ENCODE measurements at regions not wholly inside any gene's neighbourhood (a gene's known extent, or its start where the extent isn't known, plus 50 kb on each side); places are given as distances from the start of the nearest gene placed in this dataset.

DNA sequence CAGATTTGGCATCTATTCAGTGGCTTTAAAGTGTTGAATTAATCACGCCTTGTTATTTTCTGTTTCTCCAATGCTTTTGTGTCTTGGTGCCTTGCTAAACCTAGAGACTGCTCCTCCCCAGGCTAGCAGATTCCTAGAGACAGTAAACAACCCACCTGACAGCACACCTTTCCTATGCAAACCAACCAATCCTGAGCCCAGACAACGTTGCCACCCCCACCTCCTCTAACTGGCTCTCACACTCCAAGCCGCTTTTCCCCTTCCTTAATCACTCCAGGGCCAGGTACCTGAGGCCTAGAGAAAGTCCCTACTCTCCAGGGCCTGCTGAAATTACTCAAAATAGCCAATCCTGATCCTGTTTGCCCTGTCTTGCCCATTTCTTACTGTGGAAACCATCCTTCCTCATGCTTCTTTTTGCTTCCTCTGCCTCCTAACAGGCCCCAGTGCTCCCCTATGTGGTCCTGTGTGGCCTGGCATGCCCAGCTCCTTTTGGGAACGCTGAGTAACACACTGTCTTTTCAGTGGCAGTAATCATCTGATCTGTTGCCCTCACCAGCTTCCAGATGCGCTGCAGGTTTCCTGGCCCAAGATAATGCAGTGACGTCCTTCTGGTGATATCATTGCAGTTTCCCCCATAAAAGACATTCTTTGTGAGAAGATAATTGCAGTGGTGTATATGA lies 53.4 kb downstream of the GAS1 start:
- Histone ChIP-seq H3K9me3 (ENCODE audit: control insufficient read depth, low read length) (no peaks in the 10 kb centered on the region), H3K4me3 (ENCODE audit: insufficient read depth, low read depth, low read length) (no peak overlapping the region), H3K36me3 (ENCODE audit: control insufficient read depth, insufficient read depth, low read length) (no peaks in the 10 kb centered on the region), H3K4me1 (ENCODE audit: control insufficient read depth, insufficient read depth, low read length) (no peaks in the 10 kb centered on the region), H3K27me3 (ENCODE audit: control insufficient read depth, insufficient read depth, low read length, poor library complexity, severe bottlenecking) (no peaks in the 10 kb centered on the region), H3K27ac (ENCODE audit: insufficient read depth, low read depth, low read length, poor library complexity, severe bottlenecking) (no peak overlapping the region)
- WGBS, 2 experiments = 74 to 75% methylated on average over 6 of the region's 6 CpGs

DNA sequence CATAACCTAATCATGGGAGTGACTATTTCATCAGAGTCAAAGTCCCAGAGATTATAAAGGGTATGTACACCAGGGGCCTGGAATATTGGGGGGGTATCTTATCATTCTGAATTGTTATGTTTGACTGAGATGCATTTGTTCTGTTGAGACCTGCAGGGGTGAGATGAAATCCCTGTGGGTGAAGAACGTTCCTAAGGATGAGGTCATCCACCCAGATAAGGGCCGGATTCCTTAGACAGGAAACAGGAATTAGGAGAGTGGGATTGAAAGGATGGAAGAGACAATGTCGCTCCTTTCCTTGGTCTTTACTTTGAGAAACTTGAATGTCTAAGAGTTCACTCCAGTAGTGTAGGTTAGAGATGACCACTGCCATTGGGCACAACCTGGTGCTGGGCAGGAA lies 54.7 kb downstream of the GAS1 start:
- Histone ChIP-seq H3K4me3 (ENCODE audit: insufficient read depth, low read depth, low read length) (no peak overlapping the region), H3K4me1 (ENCODE audit: control insufficient read depth, insufficient read depth, low read length) (no peaks in the 10 kb centered on the region), H3K27me3 (ENCODE audit: control insufficient read depth, insufficient read depth, low read length, poor library complexity, severe bottlenecking) (no peaks in the 10 kb centered on the region), H3K27ac (ENCODE audit: insufficient read depth, low read depth, low read length, poor library complexity, severe bottlenecking) (no peak overlapping the region), H3K9me3 (ENCODE audit: control insufficient read depth, low read length) (no peaks in the 10 kb centered on the region), H3K36me3 (ENCODE audit: control insufficient read depth, insufficient read depth, low read length) (no peaks in the 10 kb centered on the region)
- 88 to 91% methylated on average over 3 of the region's 3 CpGs for WGBS, 2 experiments

DNA sequence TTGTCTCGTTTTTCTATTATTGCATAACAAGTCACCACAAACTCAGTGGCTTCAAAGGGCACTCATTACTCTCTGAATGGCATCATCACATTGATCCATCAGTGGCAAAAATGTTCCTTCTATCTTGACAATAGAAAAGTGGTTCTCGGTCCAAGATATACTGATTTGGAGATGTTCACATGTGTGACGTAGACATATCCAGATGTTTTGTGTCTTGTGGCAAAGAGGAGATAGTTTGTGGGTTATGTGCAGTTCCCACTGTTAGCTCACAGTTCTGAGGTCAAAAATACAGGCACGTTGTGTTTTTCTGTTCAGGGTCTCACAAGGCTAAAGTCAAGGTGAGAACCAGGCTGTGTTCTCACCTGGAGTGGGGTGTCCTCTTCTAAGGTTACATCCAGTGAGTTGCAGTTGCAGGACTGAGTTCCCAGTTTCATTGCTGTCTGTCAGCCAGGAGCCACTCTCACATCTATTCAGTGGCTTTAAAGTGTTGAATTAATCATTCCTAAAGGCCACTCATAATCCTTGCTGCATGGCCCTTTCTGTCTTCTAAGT lies 55.3 kb downstream of the GAS1 start:
- Histone ChIP-seq H3K4me1 (ENCODE audit: control insufficient read depth, insufficient read depth, low read length) (no peaks in the 10 kb centered on the region), H3K9me3 (ENCODE audit: control insufficient read depth, low read length) (no peaks in the 10 kb centered on the region), H3K4me3 (ENCODE audit: insufficient read depth, low read depth, low read length) (no peak overlapping the region), H3K27ac (ENCODE audit: insufficient read depth, low read depth, low read length, poor library complexity, severe bottlenecking) (no peak overlapping the region), H3K36me3 (ENCODE audit: control insufficient read depth, insufficient read depth, low read length) (no peaks in the 10 kb centered on the region), H3K27me3 (ENCODE audit: control insufficient read depth, insufficient read depth, low read length, poor library complexity, severe bottlenecking) (no peaks in the 10 kb centered on the region)
- 93 to 95% methylated on average over 4 of the region's 4 CpGs for WGBS, 2 experiments

GRCh38 chr9:86891091-86891490 lies 56.2 kb downstream of the GAS1 start:
- H3K36me3 ChIP-seq (ENCODE audit: control insufficient read depth, insufficient read depth, low read length) = no peaks in the 10 kb centered on the region
- no peak overlapping the region for H3K27ac ChIP-seq (ENCODE audit: insufficient read depth, low read depth, low read length, poor library complexity, severe bottlenecking)
- 87 to 93% methylated on average over 3 of the region's 3 CpGs for WGBS, 2 experiments
- no peaks in the 10 kb centered on the region for H3K4me1 ChIP-seq (ENCODE audit: control insufficient read depth, insufficient read depth, low read length)
- no peaks in the 10 kb centered on the region for H3K9me3 ChIP-seq (ENCODE audit: control insufficient read depth, low read length)
- no peaks in the 10 kb centered on the region for H3K27me3 ChIP-seq (ENCODE audit: control insufficient read depth, insufficient read depth, low read length, poor library complexity, severe bottlenecking)
- no peak overlapping the region for H3K4me3 ChIP-seq (ENCODE audit: insufficient read depth, low read depth, low read length)

- no peak overlapping the region for H3K27ac ChIP-seq (ENCODE audit: insufficient read depth, low read depth, low read length, poor library complexity, severe bottlenecking)
- no peaks in the 10 kb centered on the region for H3K9me3 ChIP-seq (ENCODE audit: control insufficient read depth, low read length)
- H3K36me3 ChIP-seq (ENCODE audit: control insufficient read depth, insufficient read depth, low read length) = no peaks in the 10 kb centered on the region
- no peaks in the 10 kb centered on the region for H3K4me1 ChIP-seq (ENCODE audit: control insufficient read depth, insufficient read depth, low read length)
- no peak overlapping the region for H3K4me3 ChIP-seq (ENCODE audit: insufficient read depth, low read depth, low read length)
- WGBS, 2 experiments = 22 to 28% methylated on average over 5 of the region's 5 CpGs
- H3K27me3 ChIP-seq (ENCODE audit: control insufficient read depth, insufficient read depth, low read length, poor library complexity, severe bottlenecking) = no peaks in the 10 kb centered on the region
These were observed 62.1 kb downstream of the GAS1 start for GRCh38 chr9:86885232-86885631.

DNA sequence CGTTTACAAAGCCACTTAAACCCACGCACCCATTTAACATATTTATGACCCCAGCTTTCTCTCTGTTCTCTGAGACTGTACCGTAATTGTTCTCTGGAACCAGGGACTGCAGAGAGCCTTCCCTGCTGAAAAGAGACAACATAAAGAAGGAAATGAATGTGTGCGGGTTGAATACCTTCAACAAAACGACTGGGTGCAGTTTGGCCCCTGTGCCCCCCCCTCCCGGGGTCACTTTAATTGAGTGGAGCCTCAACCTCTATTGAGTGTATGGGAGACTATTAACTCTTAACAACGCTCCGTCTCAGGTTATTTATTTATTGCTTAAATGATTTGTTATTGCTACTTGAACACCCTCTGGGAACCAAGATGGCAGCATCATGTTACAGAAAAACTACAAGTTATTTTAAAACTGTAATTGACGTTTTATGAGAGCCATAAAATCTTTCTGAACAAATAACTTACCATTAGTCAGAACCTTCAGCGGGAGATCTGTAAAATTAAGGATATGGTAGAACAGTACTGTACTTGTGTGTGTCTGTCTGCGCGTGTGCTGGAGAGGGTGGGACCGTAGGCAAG lies 70.6 kb downstream of the GAS1 start:
- no peak overlapping the region for H3K27ac ChIP-seq (ENCODE audit: insufficient read depth, low read depth, low read length, poor library complexity, severe bottlenecking)
- no peaks in the 10 kb centered on the region for H3K36me3 ChIP-seq (ENCODE audit: control insufficient read depth, insufficient read depth, low read length)
- H3K4me1 ChIP-seq (ENCODE audit: control insufficient read depth, insufficient read depth, low read length) = no peaks in the 10 kb centered on the region
- no peak overlapping the region for H3K4me3 ChIP-seq (ENCODE audit: insufficient read depth, low read depth, low read length)
- 76 to 78% methylated on average over 11 to 13 of the region's 13 CpGs for WGBS, 2 experiments
- no peaks in the 10 kb centered on the region for H3K27me3 ChIP-seq (ENCODE audit: control insufficient read depth, insufficient read depth, low read length, poor library complexity, severe bottlenecking)
- H3K9me3 ChIP-seq (ENCODE audit: control insufficient read depth, low read length) = no peaks in the 10 kb centered on the region

DNA sequence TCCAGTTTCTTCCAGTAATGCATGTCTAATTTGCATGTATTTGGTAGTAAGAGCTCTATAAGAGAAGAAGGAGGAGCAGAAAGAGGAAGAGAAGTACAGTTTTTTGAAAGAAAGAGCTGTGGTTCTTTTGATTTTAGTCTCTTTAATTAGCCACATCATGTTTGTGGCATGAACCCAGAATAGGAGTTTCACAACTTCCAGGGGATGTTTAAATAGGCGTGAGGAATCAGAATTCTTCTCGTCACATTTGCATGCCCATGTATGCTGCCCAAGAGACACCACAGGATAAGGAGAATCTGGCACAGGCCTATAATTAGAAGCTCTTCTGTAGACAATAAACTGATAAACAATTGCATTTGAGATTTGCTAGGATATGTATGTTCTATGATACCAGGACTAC lies 78.7 kb downstream of the GAS1 start:
- 93 to 96% methylated on average over 2 of the region's 2 CpGs for WGBS, 2 experiments
- Histone ChIP-seq H3K4me3 (ENCODE audit: insufficient read depth, low read depth, low read length) (no peak overlapping the region), H3K27ac (ENCODE audit: insufficient read depth, low read depth, low read length, poor library complexity, severe bottlenecking) (no peak overlapping the region)

DNA sequence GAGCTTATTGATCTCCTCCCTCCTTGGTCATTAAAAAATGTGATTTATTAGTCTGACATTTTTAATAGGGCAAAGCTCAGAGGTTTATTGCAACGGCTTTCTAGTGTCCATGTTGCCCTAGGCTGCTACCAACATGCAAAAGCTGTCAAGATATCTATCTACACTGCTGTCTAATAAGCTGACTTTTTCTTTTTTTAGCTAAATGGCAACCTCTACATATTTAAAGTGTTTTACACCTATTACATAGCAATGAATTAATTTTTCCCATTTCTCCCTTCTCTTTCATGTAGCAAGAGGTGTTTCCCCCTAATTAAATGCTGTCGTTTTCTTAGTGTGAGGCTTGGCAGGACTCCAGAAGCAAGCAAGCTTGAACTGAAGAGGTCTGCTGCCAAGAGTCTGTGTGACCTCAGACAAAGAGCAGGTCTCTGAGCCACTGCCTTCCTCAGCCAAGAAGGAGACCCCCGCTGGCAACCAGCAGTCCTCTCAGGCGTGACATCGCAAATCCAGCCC lies 79.4 kb downstream of the GAS1 start:
- no peak overlapping the region for H3K4me3 ChIP-seq (ENCODE audit: insufficient read depth, low read depth, low read length)
- no peaks in the 10 kb centered on the region for H3K36me3 ChIP-seq (ENCODE audit: control insufficient read depth, insufficient read depth, low read length)
- H3K4me1 ChIP-seq (ENCODE audit: control insufficient read depth, insufficient read depth, low read length) = peaks cover 23% of the 10 kb centered on the region
- WGBS, 2 experiments = 48 to 50% methylated on average over 5 of the region's 5 CpGs
- no peaks in the 10 kb centered on the region for H3K9me3 ChIP-seq (ENCODE audit: control insufficient read depth, low read length)
- no peak overlapping the region for H3K27ac ChIP-seq (ENCODE audit: insufficient read depth, low read depth, low read length, poor library complexity, severe bottlenecking)
- H3K27me3 ChIP-seq (ENCODE audit: control insufficient read depth, insufficient read depth, low read length, poor library complexity, severe bottlenecking) = no peaks in the 10 kb centered on the region

More for the DNA sequence above, 78.7 kb downstream of the GAS1 start:
- Histone ChIP-seq H3K27me3 (ENCODE audit: control insufficient read depth, insufficient read depth, low read length, poor library complexity, severe bottlenecking) (no peaks in the 10 kb centered on the region), H3K4me1 (ENCODE audit: control insufficient read depth, insufficient read depth, low read length) (peaks cover 23% of the 10 kb centered on the region), H3K36me3 (ENCODE audit: control insufficient read depth, insufficient read depth, low read length) (no peaks in the 10 kb centered on the region), H3K9me3 (ENCODE audit: control insufficient read depth, low read length) (no peaks in the 10 kb centered on the region)

GRCh38 chr9:86865952-86866351 lies 81.4 kb downstream of the GAS1 start:
- Histone ChIP-seq H3K27ac (ENCODE audit: insufficient read depth, low read depth, low read length, poor library complexity, severe bottlenecking) (no peak overlapping the region), H3K36me3 (ENCODE audit: control insufficient read depth, insufficient read depth, low read length) (no peaks in the 10 kb centered on the region), H3K4me1 (ENCODE audit: control insufficient read depth, insufficient read depth, low read length) (peaks cover 23% of the 10 kb centered on the region), H3K9me3 (ENCODE audit: control insufficient read depth, low read length) (no peaks in the 10 kb centered on the region), H3K4me3 (ENCODE audit: insufficient read depth, low read depth, low read length) (no peak overlapping the region), H3K27me3 (ENCODE audit: control insufficient read depth, insufficient read depth, low read length, poor library complexity, severe bottlenecking) (no peaks in the 10 kb centered on the region)
- 87 to 91% methylated on average over 2 of the region's 2 CpGs for whole genome bisulfite sequencing, 2 experiments

DNA sequence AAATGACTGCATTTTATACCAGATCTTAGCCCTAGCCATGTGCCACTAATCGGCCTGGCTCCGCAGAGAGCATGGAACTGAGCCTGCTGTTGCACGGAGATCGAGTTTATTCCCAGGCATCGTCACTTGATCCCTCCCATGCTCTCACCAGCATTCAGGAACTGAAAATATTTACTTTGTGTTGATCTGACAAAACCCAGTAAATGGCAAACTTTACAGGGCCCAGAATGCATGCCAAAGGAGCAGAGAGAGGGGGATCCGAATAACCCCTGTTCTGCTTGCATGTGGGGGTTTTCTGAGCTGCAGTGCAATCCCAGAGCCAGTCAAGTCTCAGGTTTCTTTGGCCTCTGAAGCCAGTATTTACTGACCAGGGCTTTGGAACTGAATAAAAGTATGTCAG lies 87.3 kb downstream of the GAS1 start:
- Histone ChIP-seq H3K9me3 (ENCODE audit: control insufficient read depth, low read length) (no peaks in the 10 kb centered on the region), H3K4me1 (ENCODE audit: control insufficient read depth, insufficient read depth, low read length) (peaks cover 14% of the 10 kb centered on the region), H3K27ac (ENCODE audit: insufficient read depth, low read depth, low read length, poor library complexity, severe bottlenecking) (no peak overlapping the region), H3K36me3 (ENCODE audit: control insufficient read depth, insufficient read depth, low read length) (no peaks in the 10 kb centered on the region), H3K4me3 (ENCODE audit: insufficient read depth, low read depth, low read length) (no peak overlapping the region), H3K27me3 (ENCODE audit: control insufficient read depth, insufficient read depth, low read length, poor library complexity, severe bottlenecking) (no peaks in the 10 kb centered on the region)
- WGBS, 2 experiments = 73 to 81% methylated on average over 6 of the region's 6 CpGs

Data from ectodermal cell (in vitro differentiated cells).